HEK293T (cell line): ENCODE measurements at regions not wholly inside any gene's neighbourhood (a gene's known extent, or its start where the extent isn't known, plus 50 kb on each side); places are given as distances from the start of the nearest gene placed in this dataset.

Experiments used
- ARNT ChIP-seq: fragments of 450-650 bp; IDR thresholded peaks from 2 replicates; pipeline ENCODE4 v1.6.1; 2017; ENCODE audit warnings: mild to moderate bottlenecking
- BHLHE40 ChIP-seq: fragments of 450-650 bp; IDR thresholded peaks from 2 replicates; pipeline ENCODE4 v1.6.1; 2016; ENCODE audit warnings: mild to moderate bottlenecking, moderate library complexity, borderline replicate concordance
- CTBP1 ChIP-seq: fragments of 450-650 bp; IDR thresholded peaks from 2 replicates; pipeline ENCODE4 v1.6.1; 2016; ENCODE audit warnings: borderline replicate concordance
- ELF4 ChIP-seq: fragments of 450-650 bp; IDR thresholded peaks from 2 replicates; pipeline ENCODE4 v1.6.1; 2017; ENCODE audit warnings: antibody characterized with exemption
- FOXA1 ChIP-seq: fragments of 450-650 bp; IDR thresholded peaks from 2 replicates; pipeline ENCODE4 v1.6.1; 2016; ENCODE audit warnings: mild to moderate bottlenecking
- FOXK2 ChIP-seq: fragments of 450-650 bp; IDR thresholded peaks from 2 replicates; pipeline ENCODE4 v1.6.1; 2016; ENCODE audit warnings: mild to moderate bottlenecking
- FOXM1 ChIP-seq: fragments of 450-650 bp; IDR thresholded peaks from 2 replicates; pipeline ENCODE4 v1.6.1; 2017; ENCODE audit warnings: mild to moderate bottlenecking, borderline replicate concordance
- HDGF ChIP-seq: fragments of 450-650 bp; IDR thresholded peaks from 2 replicates; pipeline ENCODE4 v1.6.1; 2017; ENCODE audit warnings: antibody characterized with exemption, borderline replicate concordance
- NFRKB ChIP-seq: fragments of 450-650 bp; IDR thresholded peaks from 2 replicates; pipeline ENCODE4 v1.6.1; 2016; ENCODE audit warnings: mild to moderate bottlenecking, moderate library complexity
- PKNOX1 ChIP-seq: fragments of 450-650 bp; IDR thresholded peaks from 2 replicates; pipeline ENCODE4 v1.6.1; 2016
- SP1 ChIP-seq: fragments of 450-650 bp; IDR thresholded peaks from 2 replicates; pipeline ENCODE4 v1.6.1; 2017
- SUZ12 ChIP-seq: fragments of 450-650 bp; IDR thresholded peaks from 2 replicates; pipeline ENCODE4 v1.6.1; 2016; ENCODE audit warnings: mild to moderate bottlenecking
- TARDBP ChIP-seq: fragments of 450-650 bp; IDR thresholded peaks from 2 replicates; pipeline ENCODE4 v1.6.1; 2016
- ZNF384 ChIP-seq: fragments of 450-650 bp; IDR thresholded peaks from 2 replicates; pipeline ENCODE4 v1.6.1; 2016

GRCh38 chr20:58107533-58107932 is 120.9 kb downstream of the ANKRD60 start:
- TF ChIP-seq TARDBP: no peak
- TF ChIP-seq FOXM1: no peak
- TF ChIP-seq SP1: no peak
- TF ChIP-seq ZNF384: no peak
- TF ChIP-seq FOXA1: no peak
- no peak for TF ChIP-seq PKNOX1
- TF ChIP-seq ARNT: no peak
- TF ChIP-seq SUZ12: no peak
- TF ChIP-seq BHLHE40: no peak
- no peak for TF ChIP-seq FOXK2
- no peak for TF ChIP-seq ELF4
- no peak for TF ChIP-seq CTBP1
- no peak for TF ChIP-seq NFRKB
- TF ChIP-seq HDGF: no peak
